ENCODE measurements at regions not wholly inside any gene's neighbourhood (a gene's known extent, or its start where the extent isn't known, plus 50 kb on each side); places are given as distances from the start of the nearest gene placed in this dataset.

DNA sequence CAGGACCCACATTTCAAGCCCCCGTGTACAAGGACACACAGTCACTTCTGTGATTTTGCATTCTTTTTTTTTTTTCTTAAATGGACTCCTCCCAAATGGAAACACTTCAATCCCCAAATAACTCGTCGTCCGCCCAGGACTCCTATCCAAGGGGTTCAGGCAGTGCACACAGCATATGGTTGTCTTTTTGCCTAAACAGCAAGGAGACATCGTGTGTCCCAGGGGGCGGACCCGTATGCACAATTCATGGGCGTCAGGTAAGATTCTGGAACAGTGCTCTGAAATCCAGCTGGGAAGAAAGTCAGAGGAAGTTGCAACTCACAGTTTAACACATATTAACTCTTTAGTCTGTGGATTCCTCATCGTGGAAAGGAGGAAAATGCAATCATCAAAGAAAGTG, 231.3 kb downstream of the SHOX start (continued):
- TF ChIP-seq, protein P1, sequence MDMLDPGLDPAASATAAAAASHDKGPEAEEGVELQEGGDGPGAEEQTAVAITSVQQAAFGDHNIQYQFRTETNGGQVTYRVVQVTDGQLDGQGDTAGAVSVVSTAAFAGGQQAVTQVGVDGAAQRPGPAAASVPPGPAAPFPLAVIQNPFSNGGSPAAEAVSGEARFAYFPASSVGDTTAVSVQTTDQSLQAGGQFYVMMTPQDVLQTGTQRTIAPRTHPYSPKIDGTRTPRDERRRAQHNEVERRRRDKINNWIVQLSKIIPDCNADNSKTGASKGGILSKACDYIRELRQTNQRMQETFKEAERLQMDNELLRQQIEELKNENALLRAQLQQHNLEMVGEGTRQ (IDR thresholded peaks at IDR 0.05), result no peak
- TF ChIP-seq, protein P2, sequence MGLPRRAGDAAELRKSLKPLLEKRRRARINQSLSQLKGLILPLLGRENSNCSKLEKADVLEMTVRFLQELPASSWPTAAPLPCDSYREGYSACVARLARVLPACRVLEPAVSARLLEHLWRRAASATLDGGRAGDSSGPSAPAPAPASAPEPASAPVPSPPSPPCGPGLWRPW (IDR thresholded peaks at IDR 0.05), result no peak
- TF ChIP-seq KDM1A (IDR thresholded peaks at IDR 0.05; ENCODE audit: low read depth), result no peak

DNA sequence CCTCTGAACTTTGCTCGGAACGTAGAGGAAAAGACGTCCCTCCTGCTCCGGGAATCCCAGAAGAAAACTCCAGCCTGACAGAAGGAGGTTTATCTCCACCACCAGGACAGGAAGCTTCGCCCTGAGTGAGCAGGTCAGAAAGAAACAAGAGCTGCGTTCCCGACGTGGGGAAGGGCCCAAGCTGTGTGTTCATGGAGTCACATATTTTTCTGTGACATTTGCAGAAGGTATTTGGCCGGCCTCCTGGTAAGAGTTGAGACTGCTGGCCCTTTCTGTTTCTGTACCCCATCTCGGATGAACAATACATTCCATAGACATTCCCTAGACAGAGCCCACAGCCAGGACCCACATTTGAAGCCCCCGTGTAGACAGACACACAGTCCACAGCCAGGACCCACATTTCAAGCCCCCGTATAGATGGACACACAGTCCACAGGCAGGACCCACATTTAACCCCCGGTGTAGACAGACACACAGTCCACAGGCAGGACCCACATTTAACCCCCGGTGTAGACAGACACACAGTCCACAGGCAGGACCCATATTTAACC, 230.8 kb downstream of the SHOX start:
- TF ChIP-seq TP53 (CRISPR knock-in tag; IDR thresholded peaks at IDR 0.05) (no peak), ESRRA (IDR thresholded peaks at IDR 0.05; ENCODE audit: borderline replicate concordance, low read length) (no peak), HDAC2 (IDR thresholded peaks at IDR 0.05) (no peak), ZSCAN20 (CRISPR knock-in tag; IDR thresholded peaks at IDR 0.05) (no peak), FOXS1 (CRISPR knock-in tag; IDR thresholded peaks at IDR 0.05) (no peak), POLR2AphosphoS2 (conservative IDR thresholded peaks at IDR 0.05; ENCODE audit: low read length) (no peak), NR3C1 (IDR thresholded peaks at IDR 0.05) (no peak), TFCP2L1 (CRISPR knock-in tag; IDR thresholded peaks at IDR 0.05) (no peak), NPAS2 (CRISPR knock-in tag; IDR thresholded peaks at IDR 0.05; ENCODE audit: borderline replicate concordance) (no peak), EHF (CRISPR knock-in tag; IDR thresholded peaks at IDR 0.05) (no peak)
- TF ChIP-seq, protein P3, sequence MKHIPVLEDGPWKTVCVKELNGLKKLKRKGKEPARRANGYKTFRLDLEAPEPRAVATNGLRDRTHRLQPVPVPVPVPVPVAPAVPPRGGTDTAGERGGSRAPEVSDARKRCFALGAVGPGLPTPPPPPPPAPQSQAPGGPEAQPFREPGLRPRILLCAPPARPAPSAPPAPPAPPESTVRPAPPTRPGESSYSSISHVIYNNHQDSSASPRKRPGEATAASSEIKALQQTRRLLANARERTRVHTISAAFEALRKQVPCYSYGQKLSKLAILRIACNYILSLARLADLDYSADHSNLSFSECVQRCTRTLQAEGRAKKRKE (CRISPR knock-in tag; IDR thresholded peaks at IDR 0.05; ENCODE audit: low read depth), result no peak
- 36% methylated on average over 14 of the region's 14 CpGs for WGBS (ENCODE audit: missing lambda C conversion rate)
- ATAC-seq (peak; percentile 50 to 56; a peak in 5 of 6 replicates), FAIRE-seq (no peak), DNase-seq (ENCODE audit: low read depth in 1 of 2, low spot score in 1 of 2) (no peak)
- Histone ChIP-seq H3K4me2 (no peak overlapping the region), H3K9me3 (peaks cover 3% of the 10 kb centered on the region; the same call in 1 of the 3 replicates), H3K4me3 (no peak overlapping the region), H3K27ac (no peak overlapping the region), H3K4me1 (no peaks in the 10 kb centered on the region)
- POLR2A ChIA-PET, result no interaction called here
- CTCF ChIA-PET, result no interaction called here

DNA sequence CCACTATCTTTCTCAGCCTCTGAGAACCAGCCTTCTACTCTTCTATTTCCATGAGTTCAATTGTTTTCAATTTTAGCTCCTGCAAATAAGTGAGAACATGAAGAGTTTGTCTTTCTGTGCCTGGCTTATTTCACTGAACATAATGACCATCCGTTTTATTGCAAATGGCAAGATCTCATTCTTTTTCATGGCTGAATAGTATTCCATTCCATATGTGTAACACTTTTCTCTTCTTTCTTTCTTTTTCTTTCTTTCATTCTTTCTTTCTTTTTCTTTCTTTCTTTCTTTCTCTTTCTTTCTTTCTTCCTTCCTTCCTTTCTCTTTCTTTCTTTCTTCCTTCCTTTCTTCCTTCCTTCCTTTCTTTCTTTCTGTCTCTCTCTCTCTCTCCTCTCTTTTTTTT, 228.7 kb downstream of the SHOX start:
- peaks cover 3% of the 10 kb centered on the region; the same call in 1 of the 3 replicates for H3K9me3 ChIP-seq
- TF ChIP-seq HOXA7 (CRISPR knock-in tag; IDR thresholded peaks at IDR 0.05) (no peak), TP53 (CRISPR knock-in tag; IDR thresholded peaks at IDR 0.05) (no peak), FOSB (CRISPR knock-in tag; IDR thresholded peaks at IDR 0.05) (no peak), CBX8 (IDR thresholded peaks at IDR 0.05) (no peak), HOXB5 (CRISPR knock-in tag; IDR thresholded peaks at IDR 0.05) (no peak), SREBF2 (IDR thresholded peaks at IDR 0.05) (no peak), POLR2A (IDR thresholded peaks at IDR 0.05; ENCODE audit: low read length) (no peak), PHF8 (IDR thresholded peaks at IDR 0.05; ENCODE audit: borderline replicate concordance, low read depth) (no peak), ZSCAN20 (CRISPR knock-in tag; IDR thresholded peaks at IDR 0.05) (no peak), SMC3 (IDR thresholded peaks at IDR 0.05) (no peak)
- TF ChIP-seq, protein P4, sequence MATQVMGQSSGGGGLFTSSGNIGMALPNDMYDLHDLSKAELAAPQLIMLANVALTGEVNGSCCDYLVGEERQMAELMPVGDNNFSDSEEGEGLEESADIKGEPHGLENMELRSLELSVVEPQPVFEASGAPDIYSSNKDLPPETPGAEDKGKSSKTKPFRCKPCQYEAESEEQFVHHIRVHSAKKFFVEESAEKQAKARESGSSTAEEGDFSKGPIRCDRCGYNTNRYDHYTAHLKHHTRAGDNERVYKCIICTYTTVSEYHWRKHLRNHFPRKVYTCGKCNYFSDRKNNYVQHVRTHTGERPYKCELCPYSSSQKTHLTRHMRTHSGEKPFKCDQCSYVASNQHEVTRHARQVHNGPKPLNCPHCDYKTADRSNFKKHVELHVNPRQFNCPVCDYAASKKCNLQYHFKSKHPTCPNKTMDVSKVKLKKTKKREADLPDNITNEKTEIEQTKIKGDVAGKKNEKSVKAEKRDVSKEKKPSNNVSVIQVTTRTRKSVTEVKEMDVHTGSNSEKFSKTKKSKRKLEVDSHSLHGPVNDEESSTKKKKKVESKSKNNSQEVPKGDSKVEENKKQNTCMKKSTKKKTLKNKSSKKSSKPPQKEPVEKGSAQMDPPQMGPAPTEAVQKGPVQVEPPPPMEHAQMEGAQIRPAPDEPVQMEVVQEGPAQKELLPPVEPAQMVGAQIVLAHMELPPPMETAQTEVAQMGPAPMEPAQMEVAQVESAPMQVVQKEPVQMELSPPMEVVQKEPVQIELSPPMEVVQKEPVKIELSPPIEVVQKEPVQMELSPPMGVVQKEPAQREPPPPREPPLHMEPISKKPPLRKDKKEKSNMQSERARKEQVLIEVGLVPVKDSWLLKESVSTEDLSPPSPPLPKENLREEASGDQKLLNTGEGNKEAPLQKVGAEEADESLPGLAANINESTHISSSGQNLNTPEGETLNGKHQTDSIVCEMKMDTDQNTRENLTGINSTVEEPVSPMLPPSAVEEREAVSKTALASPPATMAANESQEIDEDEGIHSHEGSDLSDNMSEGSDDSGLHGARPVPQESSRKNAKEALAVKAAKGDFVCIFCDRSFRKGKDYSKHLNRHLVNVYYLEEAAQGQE (IDR thresholded peaks at IDR 0.05), result no peak
- CTCF ChIA-PET, result no interaction called here
- H3K4me2 ChIP-seq, result no peak overlapping the region
- DNase-seq (ENCODE audit: low read depth in 1 of 2, low spot score in 1 of 2) (no peak), FAIRE-seq (no peak), ATAC-seq (no peak)
- H3K4me3 ChIP-seq, result no peak overlapping the region
- H3K4me1 ChIP-seq, result no peaks in the 10 kb centered on the region
- 0% methylated on average over 1 of the region's 1 CpG for WGBS (ENCODE audit: missing lambda C conversion rate)
- H3K27ac ChIP-seq, result no peak overlapping the region
- POLR2A ChIA-PET, result no interaction called here
